ENCODE measurements at regions not wholly inside any gene's neighbourhood (a gene's known extent, or its start where the extent isn't known, plus 50 kb on each side); places are given as distances from the start of the nearest gene placed in this dataset.
A peak's percentile ranks its signal among the peaks of the same experiment; 100 is the strongest.

DNA sequence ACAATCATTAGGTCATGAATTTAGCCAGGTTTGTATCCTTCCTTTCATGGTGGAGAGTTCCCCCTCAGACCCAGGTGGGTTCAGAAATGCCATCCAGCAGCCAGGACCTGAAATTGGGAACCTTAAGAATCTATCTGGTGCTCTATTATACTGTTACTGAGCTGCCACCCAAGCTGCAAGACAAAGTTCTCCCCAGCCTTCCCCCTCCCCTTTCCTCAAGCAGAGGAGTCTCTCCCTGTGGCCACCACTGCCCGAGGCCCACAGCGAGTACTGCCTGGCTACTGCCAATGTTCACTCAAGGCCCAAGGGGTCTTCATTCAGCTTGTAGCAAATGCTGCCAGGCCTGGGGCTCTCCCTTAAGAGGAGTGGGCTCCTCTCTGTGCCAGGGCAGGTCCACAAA is 133.8 kb downstream of the TMEM38B start:
- DNase-seq (ENCODE audit: low read depth): no peak

DNA sequence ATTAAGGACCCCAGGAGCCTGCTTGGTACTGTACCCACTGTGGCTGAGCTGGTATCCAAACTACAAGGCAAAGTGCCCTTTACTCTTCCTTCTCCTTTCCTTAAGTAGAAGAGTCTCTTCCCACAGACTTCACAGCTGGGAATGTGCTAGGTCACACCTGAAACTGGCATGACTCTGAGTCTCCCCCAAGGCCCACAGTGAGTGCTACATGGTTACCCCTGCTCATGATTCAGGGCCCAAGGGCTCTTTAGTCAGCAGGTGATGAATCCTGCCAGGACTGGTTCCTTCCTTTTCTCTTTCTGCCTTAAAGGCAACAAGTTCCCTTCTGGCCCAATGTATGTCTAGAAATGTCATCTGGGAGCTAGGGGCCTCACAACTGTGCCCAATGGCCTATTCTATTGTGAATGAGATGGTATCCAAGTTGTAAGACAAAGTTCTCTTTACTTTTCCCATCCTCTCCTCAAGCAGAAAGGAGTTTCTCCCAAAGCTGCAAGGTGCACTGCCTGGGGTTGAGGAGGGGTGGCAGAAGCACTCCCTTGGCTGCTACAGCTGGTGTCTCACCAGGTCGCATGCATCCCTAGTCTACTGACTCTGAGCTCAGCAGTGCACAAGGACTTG is 134.4 kb downstream of the TMEM38B start:
- DNase-seq (ENCODE audit: low read depth): no peak

DNA sequence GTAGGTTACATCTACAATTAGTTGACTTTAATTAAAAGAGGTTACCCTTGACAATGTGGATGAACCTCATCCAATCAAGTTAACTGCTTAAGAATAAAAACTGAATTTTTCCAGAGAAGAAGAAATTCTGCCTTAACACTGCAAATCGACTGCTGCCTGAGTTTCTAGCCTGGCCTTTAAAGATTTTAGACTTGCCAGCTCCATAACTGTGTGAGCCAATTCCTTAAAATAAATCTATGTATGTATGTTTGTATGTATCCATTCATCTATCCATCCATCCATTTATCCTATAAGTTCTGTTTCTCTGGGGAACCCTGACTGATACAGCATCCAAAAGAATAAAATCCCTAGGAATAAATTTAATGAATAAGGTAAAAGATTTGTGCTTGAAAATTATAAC is 136.1 kb downstream of the TMEM38B start:
- DNase-seq (ENCODE audit: low read depth): no peak

DNA sequence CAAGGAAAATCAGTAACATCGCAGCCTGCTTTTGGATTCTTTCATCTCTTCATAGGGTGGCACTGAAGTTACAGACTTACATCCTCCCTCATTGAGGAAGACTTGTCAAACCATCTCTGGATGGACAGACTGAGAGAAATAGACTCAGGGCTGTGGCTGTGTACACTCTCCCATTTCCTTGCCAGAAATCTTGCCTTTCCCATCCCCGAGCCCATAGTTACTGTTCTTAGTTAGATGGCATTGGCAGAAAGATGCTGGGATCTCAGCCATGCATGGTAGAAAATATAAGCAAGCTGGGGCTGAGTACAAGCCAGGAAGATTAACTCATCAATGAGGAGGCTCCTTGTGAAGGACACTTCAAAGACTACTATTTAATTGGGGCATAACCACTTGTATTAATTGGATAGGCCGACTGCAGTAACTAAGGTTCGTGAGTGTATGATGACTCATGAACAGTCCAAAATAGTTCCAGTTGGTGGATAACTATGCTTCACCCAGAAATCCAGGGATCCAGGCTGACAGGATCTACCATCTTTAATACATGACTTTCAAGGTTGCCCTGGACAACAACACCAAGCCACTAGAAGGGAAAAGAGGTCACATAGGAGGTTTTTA is 137.9 kb downstream of the TMEM38B start:
- no peak for DNase-seq (ENCODE audit: low read depth)

DNA sequence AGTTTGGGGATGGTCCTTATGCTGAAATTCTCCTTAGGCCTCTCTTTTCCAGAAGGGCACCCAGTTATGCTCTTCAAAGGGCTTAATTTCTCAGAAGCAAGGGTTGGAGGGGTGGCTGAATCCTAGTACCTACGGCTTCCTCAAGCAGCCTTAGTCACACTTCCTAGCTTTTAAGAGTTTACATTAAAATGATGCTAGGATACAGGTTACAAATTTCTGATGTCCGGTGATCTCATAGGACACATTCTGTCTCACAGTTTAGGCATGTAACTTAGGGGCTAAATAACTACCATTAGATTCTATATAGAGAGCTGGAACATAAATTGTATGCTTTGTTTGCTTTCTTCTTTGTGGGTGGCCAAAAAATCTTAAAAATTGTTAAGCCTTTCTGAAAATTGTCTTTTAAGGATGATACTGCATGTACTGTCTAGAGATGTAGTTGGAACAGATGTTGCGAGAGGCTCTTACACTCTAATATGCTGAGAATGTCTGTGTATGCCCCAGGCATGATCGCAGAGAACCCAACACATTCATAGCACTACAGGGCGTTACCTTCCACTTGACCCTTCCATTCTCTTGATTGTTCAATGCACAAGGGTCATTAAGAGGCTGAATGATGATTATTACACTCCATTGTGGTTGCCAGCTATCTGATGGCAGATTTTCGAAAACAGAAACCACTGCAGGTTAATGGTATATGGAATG is 139.1 kb downstream of the TMEM38B start:
- DNase-seq (ENCODE audit: low read depth): no peak

DNA sequence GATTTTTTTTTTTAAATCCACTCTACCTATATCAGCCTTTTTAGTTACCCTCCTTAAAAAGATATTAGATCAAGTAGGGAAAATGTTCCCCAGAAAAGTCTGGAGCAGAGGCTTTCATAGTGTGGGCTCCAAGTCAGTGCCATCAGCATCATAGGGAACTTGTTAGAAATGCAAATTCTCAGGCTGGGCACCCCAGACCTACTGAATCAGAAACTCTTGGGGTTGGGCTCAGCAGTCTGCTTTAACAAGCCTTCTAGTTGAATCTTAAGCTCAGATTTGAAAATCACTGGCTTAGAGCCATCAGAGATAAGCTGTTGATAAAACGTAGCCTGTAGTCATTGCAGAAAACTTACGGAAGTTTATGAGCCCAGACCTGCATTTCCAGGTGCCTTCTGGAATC is 140.1 kb downstream of the TMEM38B start:
- DNase-seq (ENCODE audit: low read depth): no peak

DNA sequence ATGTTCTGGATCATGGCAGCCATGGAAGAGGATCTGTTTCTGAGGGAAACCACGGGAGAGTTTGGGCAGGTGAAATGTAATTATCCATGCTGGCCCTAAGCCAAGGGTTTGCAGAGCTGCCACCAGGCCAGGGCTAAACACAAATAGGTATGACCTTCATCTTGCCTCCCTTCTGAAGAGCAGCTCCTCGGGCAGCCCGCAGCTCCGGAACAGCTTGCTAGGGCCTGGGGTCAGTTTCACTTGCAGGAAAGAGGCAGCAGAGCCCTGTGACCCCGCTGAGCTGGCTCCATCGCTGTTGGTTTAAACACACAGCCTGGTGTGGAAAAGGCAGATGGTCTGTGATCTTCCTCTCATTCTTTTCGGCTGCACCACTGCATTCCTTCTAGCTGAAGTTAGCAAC is 141.4 kb downstream of the TMEM38B start:
- no peak for DNase-seq (ENCODE audit: low read depth)

DNA sequence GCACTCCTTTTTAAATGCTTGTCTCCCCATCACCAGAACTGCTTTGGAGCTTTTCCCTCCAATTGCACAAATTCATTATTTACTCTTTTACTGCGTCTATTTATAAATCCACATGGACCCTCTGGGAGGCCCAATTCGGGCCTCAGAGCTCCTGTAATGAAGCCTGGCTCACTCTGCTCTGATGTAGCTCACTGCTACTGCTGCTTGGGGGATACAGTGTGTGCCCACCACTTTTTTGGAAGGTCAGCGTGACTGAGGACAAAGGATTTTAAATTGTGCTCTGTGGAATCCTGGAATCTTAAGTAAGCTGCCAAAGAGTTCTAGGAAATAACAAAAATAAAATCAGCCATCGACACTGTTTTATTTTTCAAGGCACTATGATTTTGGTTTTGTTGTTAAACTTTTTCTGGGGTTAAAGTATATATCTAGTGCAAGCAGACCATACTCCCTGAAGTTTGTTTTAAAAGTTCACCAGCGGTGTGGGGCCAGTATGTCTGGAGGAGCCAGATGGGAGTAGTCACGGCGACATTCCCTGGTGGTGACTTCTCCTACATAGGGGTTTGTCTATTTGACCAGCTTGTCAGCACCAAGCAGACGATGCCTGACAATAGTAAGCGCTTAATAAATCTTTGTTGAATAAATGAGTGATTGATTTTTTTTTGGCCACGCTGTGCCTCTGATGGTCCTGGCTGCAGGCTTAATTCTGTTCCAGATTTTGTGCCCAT is 142.8 kb downstream of the TMEM38B start:
- DNase-seq (ENCODE audit: low read depth): no peak

DNA sequence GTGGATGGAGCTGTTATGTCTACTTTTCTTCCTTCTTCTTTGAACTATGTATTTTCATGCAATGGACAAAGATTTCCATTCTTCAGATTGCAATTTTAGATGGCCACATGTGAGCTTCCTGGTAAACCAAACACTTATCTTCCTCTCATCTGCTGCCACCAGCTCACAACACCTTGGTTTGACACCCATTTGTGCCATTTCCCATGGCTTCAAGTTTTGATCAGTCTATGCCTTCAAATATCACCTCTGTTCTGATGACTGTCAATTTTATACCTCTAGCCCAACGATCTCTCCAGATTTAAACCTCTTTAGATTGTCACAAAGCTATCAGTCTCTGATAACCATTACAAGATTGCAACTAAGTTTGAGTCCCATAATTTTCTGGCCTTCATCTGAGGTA is 147.2 kb downstream of the TMEM38B start:
- DNase-seq (ENCODE audit: low read depth): no peak

DNA sequence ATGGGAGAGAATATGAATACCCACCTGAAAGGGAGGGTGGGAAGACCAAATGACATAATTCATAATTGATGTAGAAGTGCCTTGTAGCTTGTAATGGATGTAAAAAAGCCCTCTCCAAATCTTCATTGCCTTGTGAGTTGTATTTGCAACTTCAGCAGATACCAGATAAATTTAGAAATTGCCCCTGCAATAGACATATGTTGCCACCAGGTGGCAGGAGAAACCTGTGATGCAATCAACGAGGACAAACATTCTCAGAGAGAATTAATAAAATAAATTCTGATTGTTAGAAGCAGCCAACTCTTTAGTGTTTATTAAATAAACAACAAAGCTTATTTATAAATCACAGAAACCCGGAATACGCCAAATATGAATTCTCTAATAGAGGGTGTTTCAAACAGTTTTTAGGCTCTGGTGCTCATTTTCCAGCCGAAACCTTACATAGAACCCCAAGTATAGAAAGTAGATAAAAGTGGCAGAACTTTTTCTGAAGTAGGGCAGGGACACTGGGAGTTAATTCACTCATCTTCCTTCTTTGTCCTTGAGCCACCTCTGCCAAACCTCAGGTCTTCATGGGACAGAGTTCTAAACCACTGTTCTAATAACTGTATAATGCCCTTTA is 147.8 kb downstream of the TMEM38B start:
- DNase-seq (ENCODE audit: low read depth): peak; percentile 24

DNA sequence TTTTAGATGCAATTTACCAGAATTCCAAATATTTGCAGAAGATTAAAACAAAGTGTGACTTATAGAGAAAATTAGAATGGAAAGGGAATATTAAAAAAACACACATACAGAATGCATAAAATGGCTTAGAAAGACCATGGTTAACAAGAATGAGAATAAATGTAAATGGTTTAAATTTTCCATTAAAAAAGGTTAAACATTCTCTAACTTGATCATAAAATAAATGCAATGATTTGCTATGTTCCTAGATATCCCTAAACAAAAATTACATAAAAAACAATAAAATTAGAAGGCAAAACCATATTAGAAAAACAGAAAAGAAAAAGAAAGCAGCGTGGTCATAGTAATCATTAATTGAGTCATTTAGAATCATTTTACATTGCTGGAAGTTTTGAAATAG is 152.5 kb downstream of the TMEM38B start:
- no peak for DNase-seq (ENCODE audit: low read depth)

DNA sequence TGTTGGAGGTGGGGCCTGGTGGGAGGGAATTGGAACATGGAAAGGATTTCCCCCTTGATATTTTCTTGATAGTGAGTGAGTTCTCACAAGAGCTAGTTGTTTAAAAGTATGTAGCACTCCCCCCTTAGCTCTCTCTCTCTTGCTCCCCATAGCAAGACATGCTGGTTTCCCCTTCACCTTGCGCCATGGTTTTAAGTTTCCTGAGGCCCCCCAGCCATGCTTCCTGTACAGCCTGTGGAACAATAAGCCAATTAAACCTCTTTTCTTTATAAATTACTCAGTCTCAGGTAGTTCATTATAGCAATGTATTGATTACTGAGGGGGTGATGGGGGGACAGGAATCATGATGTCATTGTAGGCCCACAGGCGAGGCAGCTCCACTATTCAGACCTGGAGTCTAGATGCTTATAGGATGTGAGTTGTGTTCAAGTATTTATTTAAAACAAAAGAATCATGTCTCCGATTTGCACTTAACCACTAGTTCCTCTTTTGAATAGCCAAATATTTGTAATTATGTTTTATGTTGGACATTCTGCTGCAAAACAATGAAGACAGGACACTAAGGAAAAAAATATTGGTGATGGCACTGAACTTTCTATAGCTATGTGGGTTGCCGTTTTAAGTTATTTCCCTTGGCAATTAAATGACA is 156.6 kb downstream of the TMEM38B start:
- no peak for DNase-seq (ENCODE audit: low read depth)

DNA sequence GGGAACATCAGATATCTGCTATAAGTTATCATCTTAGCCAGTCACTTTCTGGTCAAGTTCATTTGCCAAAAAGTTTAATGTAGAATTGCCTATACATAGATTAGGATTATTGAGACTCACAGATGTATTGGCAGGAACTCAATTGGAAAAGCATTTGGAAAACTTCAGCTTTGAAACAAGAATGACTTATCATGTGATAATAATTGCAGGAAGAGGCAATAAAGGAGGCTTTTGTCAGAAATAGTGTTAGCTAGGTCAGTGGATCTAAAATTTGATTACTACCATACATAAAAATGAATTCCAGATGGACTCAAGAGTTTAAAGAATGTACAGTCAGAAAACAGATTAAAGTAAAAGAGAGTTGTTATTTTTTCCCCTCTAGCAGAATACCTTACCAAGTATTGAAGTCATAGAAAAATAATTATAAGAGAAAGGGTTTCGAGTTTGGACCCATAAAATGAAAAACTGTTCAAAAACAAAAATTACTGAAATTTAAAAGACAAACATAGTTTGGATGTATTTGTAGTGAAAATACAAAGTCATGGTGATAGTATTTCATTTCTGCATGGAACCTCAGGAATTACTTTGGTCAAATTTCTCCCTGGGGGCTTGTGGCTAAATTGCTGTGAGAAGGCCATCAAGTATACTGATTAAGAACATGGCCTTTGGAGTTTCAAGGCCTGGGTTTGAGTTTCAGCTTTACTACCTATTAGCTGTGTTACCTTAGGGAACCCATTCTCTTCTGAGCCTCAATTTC is 159.9 kb downstream of the TMEM38B start:
- DNase-seq (ENCODE audit: low read depth): no peak

DNA sequence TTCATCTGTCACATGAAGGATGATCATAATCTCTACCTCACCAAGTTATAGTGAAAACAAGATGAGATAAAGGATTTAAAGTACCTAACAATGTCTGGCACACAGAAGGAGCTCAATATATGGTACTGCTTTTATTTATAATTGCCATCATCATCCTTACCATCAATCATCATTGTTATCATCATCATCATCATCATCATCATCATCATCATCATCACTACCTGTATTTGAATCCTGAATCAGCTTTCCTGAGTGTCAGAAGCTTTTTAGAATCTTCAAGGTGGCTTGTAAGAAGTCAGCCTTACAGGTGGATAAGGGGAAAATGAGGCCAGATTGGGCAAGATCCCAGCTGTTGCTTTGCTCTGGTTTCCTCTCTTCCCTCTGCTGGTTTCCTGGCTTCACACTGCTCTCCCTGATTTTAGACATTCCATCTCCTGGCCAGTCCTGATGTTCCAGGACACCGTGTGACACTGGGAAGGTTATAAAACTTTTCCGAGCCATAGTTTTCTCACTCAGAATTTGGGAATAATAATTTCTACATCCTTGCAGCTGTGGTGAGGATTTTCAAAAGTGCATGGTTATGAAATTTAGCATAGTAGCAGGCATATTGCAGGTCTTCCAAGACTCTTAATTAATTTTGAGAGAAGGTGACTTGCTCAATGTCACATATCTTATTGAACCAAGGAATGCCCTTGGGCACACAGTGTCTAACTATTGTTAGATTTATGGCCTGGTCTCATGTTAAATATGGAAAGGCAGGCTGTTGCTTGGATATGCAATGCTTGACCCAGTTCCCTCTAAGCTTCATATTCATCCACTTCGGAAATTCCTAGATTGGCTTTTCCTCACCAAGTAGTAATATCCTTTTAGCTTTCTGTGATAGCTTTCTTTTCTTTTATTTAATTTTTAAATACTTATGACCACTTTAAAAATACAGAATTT is 160.7 kb downstream of the TMEM38B start:
- no peak for DNase-seq (ENCODE audit: low read depth)

DNA sequence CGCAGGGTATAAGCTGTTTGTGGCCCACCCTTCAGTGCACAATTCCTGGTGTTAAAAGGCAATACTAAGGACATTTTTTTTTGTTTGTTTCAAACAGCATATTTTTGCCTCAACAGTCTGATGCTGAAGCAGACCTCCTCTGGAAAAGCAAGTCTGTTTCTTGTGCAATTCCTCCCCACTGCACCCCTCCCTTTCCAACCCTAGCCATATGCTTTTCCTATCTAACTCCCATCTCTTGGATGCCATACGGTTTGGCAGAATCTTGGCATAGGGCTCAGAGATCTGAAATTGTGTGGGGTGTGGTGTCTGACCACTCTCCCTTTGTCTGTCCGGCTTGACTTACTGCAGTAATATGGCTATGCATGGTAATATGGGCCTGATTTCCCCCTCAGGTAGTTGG is 161.6 kb downstream of the TMEM38B start:
- no peak for DNase-seq (ENCODE audit: low read depth)

DNA sequence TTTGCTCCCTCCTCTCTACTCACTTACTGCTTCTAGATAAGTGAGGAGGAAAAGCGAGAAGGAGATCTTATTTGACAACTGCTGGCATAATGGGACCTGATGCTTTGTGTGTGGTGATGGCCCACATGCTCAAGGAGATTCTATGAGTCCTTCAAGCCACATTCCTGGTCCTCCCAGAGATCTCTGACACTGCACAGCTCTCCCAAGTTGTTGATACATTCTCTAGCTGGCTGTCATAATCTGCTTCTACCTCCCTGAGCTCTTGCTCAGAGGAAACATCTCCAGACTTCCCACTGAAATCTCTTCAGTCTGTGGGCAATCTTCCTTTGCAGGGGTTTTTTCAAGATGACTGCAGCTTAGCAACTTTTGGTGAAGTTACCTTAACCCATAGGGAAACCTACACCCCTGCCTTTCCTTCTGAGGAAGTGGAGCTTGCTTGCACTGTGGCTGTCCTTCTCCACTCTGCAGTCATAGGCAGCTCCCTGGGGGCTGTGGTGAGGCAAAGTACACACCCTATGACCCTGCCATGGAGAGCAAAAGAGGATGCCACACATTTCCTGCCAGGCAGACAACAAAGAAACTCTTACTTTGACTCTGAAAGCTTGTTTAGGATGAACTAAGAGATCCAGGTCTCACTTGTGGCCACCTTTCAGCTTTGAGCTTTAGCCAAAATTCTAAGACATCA is 163.8 kb downstream of the TMEM38B start:
- no peak for DNase-seq (ENCODE audit: low read depth)

DNA sequence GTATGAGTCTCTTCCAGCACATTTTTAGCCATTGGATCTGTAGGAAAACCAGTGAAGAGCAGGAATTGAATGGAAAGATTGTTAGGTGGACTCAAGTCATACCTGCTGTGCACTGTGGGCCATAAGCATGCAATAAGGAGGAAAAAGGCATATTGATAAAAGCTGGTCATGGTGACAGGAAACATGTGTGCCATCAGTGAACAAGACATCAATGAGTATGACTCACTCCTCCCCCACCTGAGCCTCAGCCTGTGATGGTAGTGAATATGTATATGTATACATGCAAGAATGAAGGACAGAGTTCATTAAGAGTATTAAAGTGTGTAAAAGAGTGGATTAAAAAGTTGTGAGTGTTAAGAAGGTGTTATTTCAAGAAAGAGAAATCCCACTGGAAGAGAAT is 164.5 kb downstream of the TMEM38B start:
- no peak for DNase-seq (ENCODE audit: low read depth)

DNA sequence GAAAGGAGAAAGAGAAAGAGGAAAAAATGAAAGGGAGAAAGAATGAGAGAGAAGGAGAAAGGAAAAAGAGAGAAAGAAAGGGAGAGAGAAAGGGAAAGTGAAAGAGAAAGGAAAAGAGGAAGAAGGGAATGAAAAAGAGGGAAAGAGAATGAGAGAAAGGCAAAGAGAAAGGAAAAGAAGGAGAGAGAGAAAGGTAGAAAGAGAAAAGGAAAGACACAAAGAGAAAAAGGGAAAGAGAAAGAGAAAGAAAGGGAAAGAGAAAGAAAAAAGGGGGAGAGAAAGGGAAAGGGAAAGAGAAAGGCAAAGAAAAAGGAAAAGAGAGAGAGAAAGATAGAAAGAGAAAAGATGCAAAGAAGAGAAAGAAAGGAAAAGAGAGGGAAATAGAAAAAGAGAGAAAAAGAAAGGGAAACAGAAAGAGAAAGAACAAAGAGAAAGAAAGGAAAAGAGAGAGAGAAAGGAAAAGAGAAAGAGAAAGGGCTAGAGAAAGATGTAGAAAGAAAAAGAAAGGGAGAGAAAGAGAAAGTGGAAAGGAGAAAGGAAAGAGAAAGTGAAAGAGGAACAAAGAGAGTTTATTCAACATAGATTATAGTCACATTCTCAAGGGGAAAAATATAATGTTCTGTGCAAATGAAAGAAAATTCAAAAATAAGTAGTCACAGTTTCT is 165.2 kb downstream of the TMEM38B start:
- DNase-seq (ENCODE audit: low read depth): no peak

DNA sequence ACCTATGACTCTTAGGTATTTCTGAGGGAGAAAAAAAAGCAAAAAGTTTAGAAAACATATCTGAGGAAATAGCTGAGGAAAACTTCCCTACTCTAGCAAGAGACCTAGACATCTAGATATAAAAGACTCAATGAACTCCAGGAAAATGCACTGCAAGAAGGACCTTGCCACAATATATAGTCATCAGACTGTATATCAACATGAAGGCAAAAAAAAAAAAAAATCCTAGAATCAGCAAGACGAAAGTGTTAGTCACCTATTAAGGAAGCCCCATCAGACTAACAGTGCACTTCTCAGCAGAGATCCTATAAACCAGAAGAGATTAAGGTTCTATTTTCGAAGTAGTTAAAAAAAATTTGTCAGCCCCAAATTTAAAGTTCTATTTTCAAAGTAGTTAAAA is 166.2 kb downstream of the TMEM38B start:
- no peak for DNase-seq (ENCODE audit: low read depth)

Data from LHCN-M2 (cell line).